ENCODE measurements at regions not wholly inside any gene's neighbourhood (a gene's known extent, or its start where the extent isn't known, plus 50 kb on each side); places are given as distances from the start of the nearest gene placed in this dataset.

DNA sequence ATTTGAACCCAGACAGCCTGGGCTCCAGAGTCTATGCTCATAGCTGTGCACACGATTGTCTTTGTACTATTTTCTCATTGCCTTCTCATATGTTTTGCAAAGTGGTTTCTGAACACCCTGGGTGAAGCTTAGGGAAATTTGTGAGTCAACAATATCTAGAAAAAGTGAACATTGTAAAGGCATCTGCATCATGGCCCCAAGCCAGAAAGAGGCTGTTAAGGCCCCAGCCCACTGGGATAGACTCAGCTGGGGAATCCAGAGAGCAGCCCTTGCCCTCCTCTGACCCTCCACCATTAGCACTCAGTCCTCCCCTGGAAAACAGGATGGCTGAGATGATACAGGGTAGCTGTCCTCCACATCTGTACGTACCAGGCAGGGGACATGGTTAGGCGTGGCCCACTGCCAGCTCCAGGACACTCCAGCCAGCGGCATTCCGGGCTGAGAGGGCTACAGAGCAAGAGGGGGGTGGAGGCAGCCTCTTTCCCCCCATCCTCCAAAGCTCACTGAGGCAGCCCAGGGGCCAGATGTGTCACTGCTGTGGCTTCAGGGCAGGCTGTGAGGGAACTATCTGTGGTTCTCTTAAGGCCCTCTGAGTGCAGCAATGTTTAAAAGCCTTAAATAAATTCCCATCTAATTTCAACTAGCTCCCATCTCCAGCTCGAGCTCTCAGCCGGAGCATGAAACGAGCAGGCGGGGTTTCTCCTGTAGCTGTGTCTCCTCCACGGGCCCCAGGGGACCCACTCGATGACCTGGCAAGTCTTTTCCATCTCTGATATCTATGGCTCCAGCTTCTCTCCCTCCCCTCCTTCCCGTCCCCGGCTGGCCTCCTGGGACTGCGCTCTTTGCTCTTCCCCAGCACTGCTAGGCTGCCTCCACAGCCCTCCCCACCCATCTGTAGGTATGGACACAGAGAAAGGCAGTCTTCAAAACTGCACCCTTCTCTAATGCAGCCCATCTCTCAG is 209.4 kb upstream of the LRFN2 start:
- H3K9me3 ChIP-seq (ENCODE audit: low read length), result no peaks in the 10 kb centered on the region

DNA sequence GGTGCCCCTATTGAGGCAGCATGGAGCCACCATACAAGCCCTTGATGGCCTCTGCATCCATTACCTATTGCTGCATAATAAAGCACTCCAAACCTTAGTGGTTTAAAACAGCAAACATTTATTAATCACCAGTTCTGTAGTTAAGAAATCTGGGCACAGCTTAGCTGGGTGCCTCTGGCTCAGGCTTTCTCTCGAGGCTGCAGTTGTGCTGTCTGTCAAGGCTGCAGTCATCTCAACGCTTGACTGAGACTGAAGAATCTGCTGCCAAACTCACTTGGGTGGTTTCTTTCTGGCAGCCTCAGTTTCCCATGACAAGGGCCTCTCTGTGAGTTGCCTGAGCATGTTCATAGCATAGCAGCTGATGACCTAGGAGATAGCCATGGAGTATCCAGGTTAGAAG is 207.4 kb upstream of the LRFN2 start:
- Histone ChIP-seq H3F3A (ENCODE audit: insufficient read depth, low read length) (no peaks in the 10 kb centered on the region), H3K27ac (ENCODE audit: low read depth, low read length, poor library complexity, severe bottlenecking) (no peak overlapping the region), H4K20me1 (ENCODE audit: insufficient read depth, low read length) (no peaks in the 10 kb centered on the region), H3K9me3 (ENCODE audit: low read length) (no peaks in the 10 kb centered on the region), H3K4me2 (ENCODE audit: low read length) (no peak overlapping the region), H3K9ac (ENCODE audit: low read length) (no peak overlapping the region), H2AFZ (ENCODE audit: low read length) (no peak overlapping the region), H3K9me2 (ENCODE audit: low read depth, low read length) (no peaks in the 10 kb centered on the region), H3K36me3 (ENCODE audit: insufficient read depth, low read length) (no peaks in the 10 kb centered on the region), H3K79me2 (ENCODE audit: insufficient read depth, low read length) (no peaks in the 10 kb centered on the region), H3K4me3 (ENCODE audit: low read depth, low read length, poor library complexity, severe bottlenecking) (no peak overlapping the region), H3K27me3 (ENCODE audit: insufficient read depth, low read length) (no peaks in the 10 kb centered on the region), H3K4me1 (ENCODE audit: insufficient read depth, low read length, severe bottlenecking) (no peaks in the 10 kb centered on the region)
- TF ChIP-seq EZH2 (IDR thresholded peaks at IDR 0.05; ENCODE audit: borderline replicate concordance, low read length), result no peak
- TF ChIP-seq, protein P1, sequence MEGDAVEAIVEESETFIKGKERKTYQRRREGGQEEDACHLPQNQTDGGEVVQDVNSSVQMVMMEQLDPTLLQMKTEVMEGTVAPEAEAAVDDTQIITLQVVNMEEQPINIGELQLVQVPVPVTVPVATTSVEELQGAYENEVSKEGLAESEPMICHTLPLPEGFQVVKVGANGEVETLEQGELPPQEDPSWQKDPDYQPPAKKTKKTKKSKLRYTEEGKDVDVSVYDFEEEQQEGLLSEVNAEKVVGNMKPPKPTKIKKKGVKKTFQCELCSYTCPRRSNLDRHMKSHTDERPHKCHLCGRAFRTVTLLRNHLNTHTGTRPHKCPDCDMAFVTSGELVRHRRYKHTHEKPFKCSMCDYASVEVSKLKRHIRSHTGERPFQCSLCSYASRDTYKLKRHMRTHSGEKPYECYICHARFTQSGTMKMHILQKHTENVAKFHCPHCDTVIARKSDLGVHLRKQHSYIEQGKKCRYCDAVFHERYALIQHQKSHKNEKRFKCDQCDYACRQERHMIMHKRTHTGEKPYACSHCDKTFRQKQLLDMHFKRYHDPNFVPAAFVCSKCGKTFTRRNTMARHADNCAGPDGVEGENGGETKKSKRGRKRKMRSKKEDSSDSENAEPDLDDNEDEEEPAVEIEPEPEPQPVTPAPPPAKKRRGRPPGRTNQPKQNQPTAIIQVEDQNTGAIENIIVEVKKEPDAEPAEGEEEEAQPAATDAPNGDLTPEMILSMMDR (IDR thresholded peaks at IDR 0.05; ENCODE audit: low read length), result no peak

More for the DNA sequence above, 209.4 kb upstream of the LRFN2 start:
- H3K9ac ChIP-seq (ENCODE audit: low read length), result no peak overlapping the region
- H2AFZ ChIP-seq (ENCODE audit: low read length), result no peak overlapping the region
- H3K4me2 ChIP-seq (ENCODE audit: low read length), result no peak overlapping the region
- no peaks in the 10 kb centered on the region for H3K36me3 ChIP-seq (ENCODE audit: insufficient read depth, low read length)
- H3K79me2 ChIP-seq (ENCODE audit: insufficient read depth, low read length), result no peaks in the 10 kb centered on the region
- TF ChIP-seq, protein P1 (IDR thresholded peaks at IDR 0.05; ENCODE audit: low read length), result no peak
- TF ChIP-seq EZH2 (IDR thresholded peaks at IDR 0.05; ENCODE audit: borderline replicate concordance, low read length), result no peak
- H4K20me1 ChIP-seq (ENCODE audit: insufficient read depth, low read length), result no peaks in the 10 kb centered on the region
- H3K27ac ChIP-seq (ENCODE audit: low read depth, low read length, poor library complexity, severe bottlenecking), result no peak overlapping the region
- no peak overlapping the region for H3K4me3 ChIP-seq (ENCODE audit: low read depth, low read length, poor library complexity, severe bottlenecking)
- H3K27me3 ChIP-seq (ENCODE audit: insufficient read depth, low read length), result no peaks in the 10 kb centered on the region
- no peaks in the 10 kb centered on the region for H3K4me1 ChIP-seq (ENCODE audit: insufficient read depth, low read length, severe bottlenecking)
- H3K9me2 ChIP-seq (ENCODE audit: low read depth, low read length), result no peaks in the 10 kb centered on the region
- H3F3A ChIP-seq (ENCODE audit: insufficient read depth, low read length), result no peaks in the 10 kb centered on the region

DNA sequence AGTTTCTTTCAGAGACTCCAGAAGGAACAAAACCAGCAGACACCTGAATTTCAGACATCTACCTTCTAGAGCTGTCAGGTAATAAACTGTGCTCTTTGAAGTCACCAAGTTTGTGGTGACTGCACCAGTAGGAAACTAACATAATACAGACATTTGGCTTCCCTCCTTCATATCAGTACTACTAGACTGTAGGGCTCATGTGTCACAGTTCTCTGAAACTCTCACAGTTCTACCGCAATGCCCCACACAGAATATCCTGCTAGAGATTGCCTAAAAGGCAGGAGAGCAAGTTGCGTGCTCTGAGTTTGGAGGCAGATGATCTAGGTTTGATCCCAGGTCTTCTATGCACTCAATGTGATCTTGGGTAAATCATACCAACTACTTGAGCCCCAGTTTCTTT is 205.0 kb upstream of the LRFN2 start:
- no peaks in the 10 kb centered on the region for H3K4me1 ChIP-seq (ENCODE audit: insufficient read depth, low read length, severe bottlenecking)
- no peaks in the 10 kb centered on the region for H3K36me3 ChIP-seq (ENCODE audit: insufficient read depth, low read length)
- TF ChIP-seq, protein P1 (IDR thresholded peaks at IDR 0.05; ENCODE audit: low read length), result no peak
- TF ChIP-seq EZH2 (IDR thresholded peaks at IDR 0.05; ENCODE audit: borderline replicate concordance, low read length), result no peak
- H3K79me2 ChIP-seq (ENCODE audit: insufficient read depth, low read length), result no peaks in the 10 kb centered on the region
- H3K9me2 ChIP-seq (ENCODE audit: low read depth, low read length), result no peaks in the 10 kb centered on the region
- no peak overlapping the region for H3K27ac ChIP-seq (ENCODE audit: low read depth, low read length, poor library complexity, severe bottlenecking)
- H3F3A ChIP-seq (ENCODE audit: insufficient read depth, low read length), result no peaks in the 10 kb centered on the region
- no peaks in the 10 kb centered on the region for H3K9me3 ChIP-seq (ENCODE audit: low read length)
- H3K9ac ChIP-seq (ENCODE audit: low read length), result no peak overlapping the region
- no peaks in the 10 kb centered on the region for H4K20me1 ChIP-seq (ENCODE audit: insufficient read depth, low read length)
- no peak overlapping the region for H3K4me3 ChIP-seq (ENCODE audit: low read depth, low read length, poor library complexity, severe bottlenecking)
- no peaks in the 10 kb centered on the region for H3K27me3 ChIP-seq (ENCODE audit: insufficient read depth, low read length)
- no peak overlapping the region for H2AFZ ChIP-seq (ENCODE audit: low read length)
- no peak overlapping the region for H3K4me2 ChIP-seq (ENCODE audit: low read length)
